HG03571 (cell line): ENCODE measurements at regions not wholly inside any gene's neighbourhood (a gene's known extent, or its start where the extent isn't known, plus 50 kb on each side); places are given as distances from the start of the nearest gene placed in this dataset.
"Not testable (repeated sequence)": the region's sequence is repeated elsewhere in the genome, so short reads cannot be mapped to it uniquely, and the experiment has no call there.

ENCODE experiments used
- ATAC-seq: cut with Tn5 transposase; IDR thresholded peaks from one replicate; pipeline ENCODE4 v1.9.1; 2021; ENCODE audit not compliant: unreplicated experiment

DNA sequence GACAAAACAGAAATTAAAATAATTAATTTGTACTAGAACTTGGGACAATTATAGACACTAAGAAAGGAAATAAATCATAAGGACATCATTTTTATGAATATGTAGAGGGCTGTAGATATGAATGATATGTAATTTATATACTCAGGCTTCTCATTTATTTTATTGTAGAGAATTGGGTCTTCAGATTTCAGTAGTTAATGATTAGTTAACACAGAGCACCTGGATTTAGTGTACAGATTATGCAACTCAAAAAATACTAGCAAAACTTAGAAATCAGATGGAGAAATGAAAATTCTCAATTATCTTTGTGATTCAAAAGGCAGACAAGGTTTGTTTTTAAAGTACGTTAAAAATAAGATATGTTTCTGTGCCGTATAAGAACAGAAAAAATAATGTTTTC is 1311.7 kb upstream of the SLC39A10 start:
- no peak for ATAC-seq

DNA sequence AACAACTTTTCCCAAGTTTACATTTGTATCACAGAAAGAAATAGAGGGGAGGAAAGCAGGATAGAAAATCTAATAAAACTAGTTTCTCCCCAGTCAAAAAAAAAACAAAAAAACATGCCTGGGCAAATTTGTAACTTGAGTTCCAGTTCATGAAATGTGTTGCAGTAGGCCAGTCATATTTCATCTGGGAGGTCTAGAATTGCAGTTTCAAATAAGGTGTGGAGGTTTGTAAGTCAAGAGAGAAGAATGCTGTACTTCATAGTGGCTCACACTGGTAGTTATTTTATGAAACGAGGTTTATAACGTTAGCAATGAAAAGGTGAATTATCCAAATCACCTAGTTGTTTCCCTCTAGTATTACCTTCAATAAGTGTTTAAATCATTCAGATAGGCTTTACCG is 1313.9 kb upstream of the SLC39A10 start:
- ATAC-seq, result no peak

DNA sequence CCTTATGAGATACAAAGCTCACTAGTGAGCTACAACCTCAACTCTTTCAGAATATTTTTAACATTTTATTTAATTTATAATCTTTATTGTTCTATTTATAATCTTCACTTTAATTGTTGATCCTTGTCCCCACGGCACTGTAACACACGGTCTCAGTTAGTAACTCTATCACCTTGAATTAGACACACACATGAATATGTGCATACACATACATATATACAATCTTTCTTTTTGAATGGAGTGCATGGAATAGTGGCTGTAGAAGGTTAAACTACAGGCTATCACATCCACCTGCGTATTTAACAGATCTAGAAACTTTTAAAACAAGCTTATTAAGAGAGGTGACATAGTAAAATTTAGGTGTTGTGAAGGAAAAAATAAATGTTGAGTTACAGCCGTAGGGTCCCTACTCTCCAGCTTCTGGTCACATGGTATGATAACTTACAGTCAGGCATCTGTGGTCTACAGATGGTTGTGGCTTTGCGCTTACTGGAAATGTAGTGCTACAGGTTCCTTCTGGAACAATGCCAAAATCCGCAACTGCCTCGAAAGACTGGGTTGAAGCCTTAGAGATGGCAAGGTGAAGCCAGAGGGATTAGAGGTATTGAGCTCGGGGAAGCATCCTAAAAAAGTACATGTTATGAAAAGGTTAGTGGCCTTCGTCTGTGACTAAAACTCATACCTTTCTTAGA is 1324.1 kb upstream of the SLC39A10 start:
- ATAC-seq, result no peak

DNA sequence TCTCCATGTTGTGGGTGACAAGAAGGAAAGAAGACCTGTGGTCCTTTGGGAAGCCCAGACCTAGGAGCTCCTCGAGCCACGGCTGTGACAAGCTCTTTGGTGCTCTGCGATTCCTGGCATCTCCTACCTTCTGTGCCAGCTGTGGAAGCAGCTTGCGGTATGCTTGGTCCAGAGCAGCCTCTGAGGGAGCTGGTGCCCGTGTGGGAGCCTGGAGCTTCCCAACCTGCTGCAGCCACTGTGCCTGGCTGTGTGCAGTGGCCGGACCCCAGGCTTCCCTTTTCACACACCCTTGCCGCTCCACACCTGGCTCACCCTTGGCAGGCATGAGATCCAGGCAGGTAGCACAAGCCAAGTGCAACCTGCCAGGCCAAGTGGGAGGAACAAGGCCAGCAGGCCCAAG is 1328.6 kb upstream of the SLC39A10 start:
- no peak for ATAC-seq

DNA sequence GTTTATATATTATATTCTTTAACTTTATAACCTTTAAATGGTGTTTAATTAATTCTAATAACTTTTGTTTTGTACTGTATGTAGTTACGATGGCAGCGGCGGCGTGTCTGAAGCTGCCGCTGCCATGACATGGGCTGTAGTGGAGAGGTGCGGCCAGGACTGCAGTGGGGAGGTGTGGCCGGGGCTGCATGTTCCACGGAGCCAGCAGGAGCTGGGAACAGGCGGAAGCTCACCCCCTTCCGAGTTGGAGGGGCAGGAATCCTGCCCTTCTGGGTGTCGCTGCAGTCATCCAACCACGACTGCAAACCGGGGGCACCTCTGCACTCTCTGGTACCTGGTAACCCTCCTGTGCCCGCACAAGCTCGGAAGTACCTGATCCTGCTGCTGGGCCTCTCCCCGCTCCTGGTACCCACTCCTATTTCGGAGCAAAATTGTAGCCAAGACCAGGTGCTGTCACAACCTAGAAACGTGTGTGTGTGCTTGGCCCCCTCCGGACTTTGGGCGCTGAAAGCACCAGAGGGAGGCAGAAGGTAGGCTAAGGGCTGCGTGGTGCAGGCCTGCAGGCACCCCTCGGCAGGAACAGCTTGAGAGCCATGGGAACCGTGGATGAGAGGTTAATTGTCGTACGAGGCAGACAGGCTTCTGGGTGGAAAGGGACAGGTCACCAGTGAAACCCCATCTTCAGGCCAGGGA is 1329.7 kb upstream of the SLC39A10 start:
- no peak for ATAC-seq

DNA sequence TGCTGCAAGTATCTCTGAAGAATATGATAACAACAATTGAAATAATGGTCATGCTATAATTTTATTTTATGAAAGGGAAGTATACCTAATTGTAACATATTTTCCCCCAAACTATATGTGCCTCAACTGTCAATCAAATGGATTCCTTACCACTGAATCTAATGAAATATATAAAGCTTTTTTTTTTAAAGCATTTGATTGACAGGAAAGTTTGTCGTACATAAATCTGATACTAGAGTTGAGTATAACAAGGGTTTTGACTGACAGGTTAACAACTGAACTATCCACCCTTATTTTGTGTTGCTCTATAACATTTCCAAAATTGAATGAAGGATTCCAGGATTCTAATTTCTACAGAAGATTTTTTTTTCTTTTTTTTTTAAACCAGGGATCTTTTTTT is 1333.3 kb upstream of the SLC39A10 start:
- ATAC-seq, result no peak

DNA sequence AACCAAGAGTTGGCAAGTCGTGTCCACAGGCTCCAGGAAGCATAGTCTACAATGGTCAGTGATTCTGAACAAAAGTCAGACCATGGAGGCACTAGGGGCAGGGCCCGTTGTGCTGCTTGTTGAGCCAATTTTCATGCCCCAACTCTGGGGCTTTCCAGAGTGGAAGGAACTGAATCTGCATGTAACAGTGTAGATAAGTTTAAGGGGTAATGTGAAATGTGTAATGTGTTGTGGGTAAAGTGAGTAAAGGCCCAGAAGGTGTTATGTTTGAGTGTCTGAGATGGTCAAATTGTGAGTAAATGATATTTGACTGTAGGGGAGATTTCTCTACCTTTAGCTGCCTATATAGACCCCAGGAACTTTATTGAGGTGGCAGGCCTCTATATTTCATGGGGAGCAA is 1336.5 kb upstream of the SLC39A10 start:
- no peak for ATAC-seq

DNA sequence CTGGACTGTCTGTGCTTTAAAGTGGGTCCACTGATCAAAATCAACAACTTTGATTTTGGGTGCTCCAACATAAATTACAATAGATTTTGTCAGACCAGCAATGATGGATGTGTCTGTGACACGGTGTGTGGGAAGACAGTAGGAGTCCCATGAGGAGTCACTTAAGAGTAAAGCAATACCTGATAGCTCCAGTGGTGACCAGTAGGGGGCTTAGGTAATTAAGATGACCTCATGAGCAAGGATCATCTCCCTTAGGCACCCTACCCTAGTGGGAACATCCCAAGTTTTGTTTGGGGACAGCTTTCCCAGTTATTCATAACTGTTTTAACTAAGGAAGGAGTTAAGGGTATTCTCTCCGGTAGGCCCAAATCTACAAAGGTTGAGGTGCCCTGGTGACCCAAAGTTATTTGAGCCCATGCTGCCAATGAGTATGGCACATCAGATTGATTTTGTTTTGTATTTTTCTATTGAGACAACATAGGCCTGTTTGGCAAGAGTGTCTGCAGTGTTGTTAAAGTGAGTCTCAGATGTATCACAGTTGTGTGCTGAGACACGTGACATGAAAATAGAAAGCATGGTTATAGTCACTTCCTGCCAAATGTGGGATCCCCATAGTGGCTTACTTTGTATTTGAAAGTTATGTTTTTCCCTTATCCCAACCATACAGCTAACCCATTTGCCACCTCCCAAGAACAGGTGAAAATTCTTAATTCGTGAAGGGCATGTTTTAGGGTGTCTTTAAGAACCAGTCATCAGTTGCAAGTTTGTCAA is 1337.6 kb upstream of the SLC39A10 start:
- ATAC-seq, result no peak

DNA sequence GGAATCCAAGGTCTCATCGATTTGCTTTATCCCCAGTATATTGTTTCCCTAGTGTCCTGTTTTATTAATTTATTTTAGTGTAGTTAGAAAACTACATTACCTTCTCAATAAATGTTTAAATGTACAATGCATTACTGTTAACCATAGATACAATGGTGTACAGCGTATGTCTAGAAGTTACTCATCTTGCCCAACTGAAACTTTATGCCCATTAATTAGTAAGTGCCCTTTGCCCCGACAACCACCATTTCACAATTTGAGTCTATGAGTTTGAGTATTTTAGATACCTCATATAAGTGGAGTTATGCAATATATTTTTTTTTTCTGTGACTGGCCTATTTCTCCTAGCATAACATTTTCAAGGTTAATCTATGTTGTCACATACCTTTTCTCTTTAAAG is 1343.0 kb upstream of the SLC39A10 start:
- ATAC-seq, result no peak

DNA sequence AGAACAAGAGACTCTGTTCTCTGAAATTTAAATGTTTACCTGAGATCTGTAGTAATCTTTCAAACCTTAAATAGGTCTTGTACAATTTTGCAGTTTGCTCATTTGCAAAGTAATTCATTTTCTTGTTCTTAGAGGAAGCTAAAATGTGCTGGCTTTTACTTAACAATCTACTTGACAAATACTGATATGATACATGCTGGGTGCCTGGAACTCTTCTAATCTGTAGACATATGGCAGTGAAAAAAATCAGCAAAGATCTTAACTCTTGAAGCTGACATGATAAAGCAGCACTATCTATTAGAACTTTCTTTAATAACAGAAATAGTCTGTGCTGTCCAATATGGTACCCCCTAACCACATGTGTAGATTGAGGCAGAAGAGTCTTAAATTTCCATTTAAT is 1352.8 kb upstream of the SLC39A10 start:
- ATAC-seq, result no peak

DNA sequence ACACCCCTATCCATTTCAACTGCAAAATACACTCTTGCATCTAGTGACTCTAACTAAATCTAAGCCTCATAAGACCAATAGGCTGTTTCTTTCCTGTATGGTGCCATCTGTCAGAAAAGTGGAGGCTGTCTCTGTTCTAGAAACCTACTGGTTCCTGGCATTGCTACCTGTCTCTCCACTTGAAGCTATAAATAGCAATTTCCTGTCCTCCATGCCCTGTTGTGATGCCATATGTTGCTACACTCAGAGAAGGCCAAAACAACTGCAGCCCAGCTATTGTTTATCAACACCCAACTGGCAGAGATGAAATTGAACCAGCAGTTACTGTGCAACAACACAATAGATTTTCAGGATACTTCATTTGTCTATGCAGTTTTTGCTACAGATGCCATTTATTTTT is 1355.1 kb upstream of the SLC39A10 start:
- no peak for ATAC-seq

DNA sequence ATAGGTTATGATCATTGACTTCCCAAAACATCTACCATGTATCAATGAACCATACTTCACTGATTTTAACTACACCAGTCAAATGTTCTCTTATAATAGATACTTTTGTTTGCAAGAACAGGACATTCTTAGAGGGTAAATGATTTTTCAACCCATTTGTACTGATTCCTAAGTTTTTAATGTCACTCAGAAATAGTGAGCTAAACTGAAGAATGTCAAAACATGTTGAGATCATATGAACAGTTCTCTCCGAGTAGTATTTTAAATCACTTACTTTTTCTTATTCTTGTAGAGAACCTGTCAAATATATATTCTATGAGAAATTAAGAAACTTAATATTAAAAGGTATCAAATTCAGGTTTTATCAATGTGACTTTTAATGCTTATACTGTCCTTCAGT is 1362.9 kb upstream of the SLC39A10 start:
- no peak for ATAC-seq

DNA sequence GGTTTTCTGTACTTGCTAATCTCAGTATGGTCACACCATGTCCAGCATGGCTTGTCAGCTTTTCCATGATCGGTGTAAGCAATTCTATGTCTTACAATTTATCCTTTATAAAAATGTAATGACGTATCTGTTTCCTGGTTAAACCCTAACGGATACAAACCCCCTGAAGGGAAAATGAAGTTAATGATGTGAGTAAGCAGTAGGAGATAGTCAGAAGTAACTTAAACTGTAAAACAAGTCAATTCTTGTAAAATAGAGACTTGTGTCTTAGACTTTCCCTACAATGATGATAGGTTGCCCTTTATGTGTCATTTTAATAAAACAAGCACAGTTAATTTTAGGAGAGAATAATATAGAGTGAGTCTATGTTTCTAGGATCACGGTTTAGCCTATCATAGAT is 1365.9 kb upstream of the SLC39A10 start:
- ATAC-seq, result no peak

DNA sequence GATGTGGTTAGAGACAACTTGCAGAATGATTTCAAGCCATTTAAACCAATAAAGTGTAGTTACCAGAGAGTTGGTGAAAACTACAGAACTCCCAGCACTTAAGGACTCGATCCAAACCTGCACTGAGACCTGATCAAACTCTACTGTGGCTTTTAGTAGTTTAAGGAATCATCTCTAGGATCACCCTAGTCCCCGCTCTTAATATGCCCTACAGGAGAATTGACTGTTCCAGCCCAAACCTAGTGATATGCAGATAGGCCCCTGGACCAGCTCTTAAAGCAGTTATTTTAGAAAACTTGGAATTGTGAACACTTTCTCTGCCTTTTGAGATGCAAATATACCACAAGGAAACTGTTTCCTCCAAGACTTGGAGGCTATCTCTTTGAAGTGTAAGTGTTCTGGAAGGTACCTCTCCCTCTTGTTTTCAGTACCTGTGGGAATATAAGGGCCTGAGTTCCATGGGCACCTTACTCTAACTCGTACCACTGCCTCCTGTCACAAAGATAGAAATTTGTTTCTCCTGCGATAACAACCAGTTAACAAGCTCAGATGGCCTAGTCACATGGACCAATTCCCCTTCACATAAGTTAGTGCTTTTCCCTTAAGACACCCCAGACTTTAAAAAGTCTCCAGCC is 1367.2 kb upstream of the SLC39A10 start:
- no peak for ATAC-seq

DNA sequence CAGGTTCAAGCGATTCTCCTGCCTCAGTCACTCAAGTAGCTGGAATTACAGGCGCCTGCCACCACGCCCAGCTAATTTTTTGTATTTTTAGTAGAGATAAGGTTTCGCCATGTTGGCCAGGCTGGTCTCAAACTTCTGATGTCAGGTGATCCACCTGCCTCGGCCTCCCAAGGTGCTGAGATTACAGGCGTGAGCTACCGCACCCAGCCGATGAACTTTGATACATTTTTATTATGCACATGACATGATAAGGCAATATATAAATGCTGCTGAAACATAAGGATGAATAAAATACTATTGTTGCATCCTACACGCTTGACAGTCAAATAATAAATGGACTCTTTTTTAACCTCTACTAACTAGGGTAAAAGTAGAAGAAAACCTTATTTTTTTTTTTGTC is 1380.4 kb upstream of the SLC39A10 start:
- ATAC-seq, result not testable (repeated sequence)

DNA sequence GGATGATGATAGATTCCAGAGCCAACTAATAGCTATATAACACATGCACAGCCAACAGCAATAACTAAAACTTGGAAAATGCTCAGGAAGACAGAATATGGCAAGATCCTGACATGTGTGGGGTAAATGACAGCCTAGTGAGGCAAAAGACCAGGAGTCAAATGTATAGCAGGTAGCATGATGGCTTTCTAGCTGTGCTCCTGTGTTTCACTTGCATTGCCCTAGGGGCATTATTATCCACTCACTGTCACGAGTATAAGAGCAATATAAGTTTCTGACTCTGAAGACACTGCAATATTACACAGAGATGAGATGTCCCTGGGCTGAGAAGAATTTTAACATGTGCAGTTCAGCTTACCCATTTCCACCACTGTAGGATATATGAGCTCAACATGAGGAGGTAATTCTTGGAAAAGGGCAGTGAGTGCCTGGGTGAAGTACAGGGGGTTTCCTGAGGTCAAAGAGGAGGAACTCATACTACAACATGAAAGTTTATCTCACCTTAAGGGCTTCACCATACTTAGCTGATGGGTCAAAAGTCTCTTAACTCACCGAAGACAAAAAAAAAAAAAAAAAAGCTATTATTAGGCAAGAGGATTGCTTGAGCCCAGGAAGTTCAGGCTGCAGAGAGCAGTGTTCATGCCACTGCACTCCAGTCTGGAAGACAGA is 1385.6 kb upstream of the SLC39A10 start:
- ATAC-seq, result no peak

DNA sequence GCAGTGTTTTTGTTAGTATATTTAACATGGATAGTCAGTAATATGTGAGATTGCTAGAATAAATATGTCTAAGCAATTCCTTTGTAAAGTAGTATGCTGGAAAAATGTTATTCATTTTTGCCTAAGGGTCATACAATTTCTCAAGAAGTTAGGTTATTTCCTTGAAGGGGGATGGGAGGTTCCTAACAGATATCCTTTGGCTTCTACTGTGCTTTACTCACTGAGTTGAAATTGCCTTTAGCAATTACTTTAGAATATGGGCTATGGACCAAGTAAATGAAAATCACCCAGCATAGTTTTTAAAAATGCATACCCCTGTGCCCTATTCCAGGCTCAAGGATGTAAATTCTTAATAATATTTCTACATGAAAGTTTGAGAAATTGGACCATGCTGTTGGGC is 1386.4 kb upstream of the SLC39A10 start:
- ATAC-seq, result no peak

DNA sequence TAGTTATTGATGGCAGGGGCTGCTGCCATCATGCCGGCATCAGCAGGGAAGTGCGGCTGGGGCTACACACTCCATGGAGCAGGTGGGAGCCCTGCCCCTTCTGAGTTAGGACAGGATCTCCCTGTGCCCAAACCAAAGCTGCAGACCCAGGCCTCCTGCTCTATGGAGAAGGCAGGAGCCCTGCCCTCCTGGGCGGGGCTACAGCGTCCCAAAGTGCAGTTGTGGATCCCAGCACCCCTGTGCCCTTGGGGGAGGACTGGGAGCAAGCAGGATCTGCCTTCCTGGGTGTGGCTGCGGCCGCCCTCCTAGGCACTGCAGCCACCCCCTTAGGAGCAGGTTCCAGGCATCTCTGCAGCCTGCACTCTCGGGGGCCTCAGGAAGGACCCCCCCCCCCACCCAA is 1392.4 kb upstream of the SLC39A10 start:
- ATAC-seq, result no peak

DNA sequence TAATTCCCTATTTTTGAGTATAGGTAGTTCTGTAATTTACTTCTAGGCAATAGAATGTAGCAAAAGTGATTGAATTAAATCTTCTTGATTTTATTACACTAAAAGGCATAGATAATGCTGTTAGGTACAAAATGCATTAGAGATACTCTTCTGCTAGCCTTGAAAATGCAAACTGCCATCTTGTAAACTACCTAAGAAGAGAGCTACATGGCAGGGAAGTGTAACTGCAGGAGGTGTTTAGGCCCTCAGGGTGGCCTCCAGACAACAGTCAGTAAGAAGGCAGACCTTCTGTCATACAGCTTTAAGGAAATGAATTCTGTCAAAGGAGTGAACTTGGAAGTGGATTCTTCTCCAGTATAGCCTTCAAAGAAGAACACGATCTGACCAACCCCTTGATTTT is 1396.8 kb upstream of the SLC39A10 start:
- no peak for ATAC-seq

DNA sequence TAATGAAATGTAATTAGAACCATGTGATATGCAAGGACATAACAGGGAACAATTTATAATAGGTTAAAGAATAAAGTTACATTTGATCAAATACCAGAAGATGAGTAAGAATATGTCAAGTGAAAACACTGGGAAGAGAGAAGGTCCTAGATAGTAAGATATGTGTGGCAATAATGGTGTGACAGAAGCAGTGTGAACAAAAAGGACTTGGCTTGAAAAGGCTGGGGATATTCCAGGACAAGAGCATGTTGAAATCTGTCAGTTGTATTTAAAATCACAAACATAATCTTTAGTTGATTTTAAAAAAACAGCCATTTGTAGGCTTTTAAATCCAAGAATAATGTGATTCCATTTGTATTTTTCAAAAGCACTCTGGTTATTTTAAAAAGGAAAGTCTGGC is 1399.9 kb upstream of the SLC39A10 start:
- ATAC-seq, result no peak
